ENCODE measurements at regions not wholly inside any gene's neighbourhood (a gene's known extent, or its start where the extent isn't known, plus 50 kb on each side); places are given as distances from the start of the nearest gene placed in this dataset.
A peak's percentile ranks its signal among the peaks of the same experiment; 100 is the strongest.

GRCh38 chr17:70901870-70902269 lies 732.5 kb downstream of the KCNJ2 start:
- TF ChIP-seq CTCF (optimal IDR thresholded peaks at IDR 0.05 in 1 of 3, IDR thresholded peaks at IDR 0.05 in 1 of 3, conservative IDR thresholded peaks at IDR 0.05 in 1 of 3; ENCODE audit: extremely low read depth in 1 of 3, insufficient read depth in 2 of 3, low read length in 3 of 3) (peak in 1 of 3 experiments; percentile 12), EZH2 (IDR thresholded peaks at IDR 0.05; ENCODE audit: low read length) (no peak)

Data from keratinocyte (primary cell).